OCI-LY1 (cell line): ENCODE measurements at regions not wholly inside any gene's neighbourhood (a gene's known extent, or its start where the extent isn't known, plus 50 kb on each side); places are given as distances from the start of the nearest gene placed in this dataset.

Experiments used
- H2AFZ ChIP-seq: fragments of 200-600 bp; sonication (generic), shearing (Covaris generic); 2 replicates; pipeline ENCODE4 v1.6.0; 2014; ENCODE audit warnings: antibody characterized with exemption, mild to moderate bottlenecking, low read length
- H3F3A ChIP-seq: fragments of 200-600 bp; sonication (generic), shearing (Covaris generic); 2 replicates; pipeline ENCODE4 v1.6.0; 2014; ENCODE audit warnings: mild to moderate bottlenecking, antibody characterized with exemption, low read length, moderate library complexity; ENCODE audit not compliant: insufficient read depth
- H3K27ac ChIP-seq: fragments of 200-600 bp; sonication (generic); 2 replicates; pipeline ENCODE4 v1.5.1; 2014; ENCODE audit warnings: low read length, mixed run types, mild to moderate bottlenecking, low read depth; ENCODE audit not compliant: poor library complexity, severe bottlenecking
- H3K27me3 ChIP-seq: fragments of 200-600 bp; sonication (generic); 2 replicates; pipeline ENCODE4 v1.6.0; 2014; ENCODE audit warnings: antibody characterized with exemption, mild to moderate bottlenecking, low read length, moderate library complexity; ENCODE audit not compliant: insufficient read depth
- H3K36me3 ChIP-seq: fragments of 200-600 bp; sonication (generic); 2 replicates; pipeline ENCODE4 v1.6.1; 2014; ENCODE audit warnings: mild to moderate bottlenecking, antibody characterized with exemption, low read length, moderate library complexity, mixed read lengths; ENCODE audit not compliant: insufficient read depth
- H3K4me1 ChIP-seq: fragments of 200-600 bp; sonication (generic); 2 replicates; pipeline ENCODE4 v1.5.1; 2014; ENCODE audit warnings: mild to moderate bottlenecking, low read length, moderate library complexity; ENCODE audit not compliant: insufficient read depth, severe bottlenecking
- H3K4me2 ChIP-seq: fragments of 200-600 bp; sonication (generic), shearing (Covaris generic); 2 replicates; pipeline ENCODE4 v1.6.1; 2014; ENCODE audit warnings: low read length
- H3K4me3 ChIP-seq: fragments of 200-600 bp; sonication (generic); 2 replicates; pipeline ENCODE4 v1.5.1; 2014; ENCODE audit warnings: low read length, low read depth, mild to moderate bottlenecking, mixed read lengths; ENCODE audit not compliant: poor library complexity, severe bottlenecking
- H3K79me2 ChIP-seq: fragments of 200-600 bp; shearing (Covaris generic); 2 replicates; pipeline ENCODE4 v1.6.1; 2016; ENCODE audit warnings: mixed run types, low read length, mixed read lengths; ENCODE audit not compliant: insufficient read depth
- H3K9ac ChIP-seq: fragments of 200-600 bp; sonication (generic), shearing (Covaris generic); 2 replicates; pipeline ENCODE4 v1.6.1; 2014; ENCODE audit warnings: mild to moderate bottlenecking, low read length, mixed read lengths
- H3K9me2 ChIP-seq: fragments of 200-600 bp; sonication (generic), shearing (Covaris generic); 2 replicates; pipeline ENCODE4 v1.6.1; 2014; ENCODE audit warnings: low read depth, mild to moderate bottlenecking, low read length, mixed read lengths
- H3K9me3 ChIP-seq: fragments of 200-600 bp; shearing (Covaris generic); 2 replicates; pipeline ENCODE4 v1.6.1; 2014; ENCODE audit warnings: low read length, mixed read lengths
- H4K20me1 ChIP-seq: fragments of 200-600 bp; sonication (generic), shearing (Covaris generic); 2 replicates; pipeline ENCODE4 v1.6.0; 2016; ENCODE audit warnings: mild to moderate bottlenecking, low read length; ENCODE audit not compliant: insufficient read depth
- EZH2 ChIP-seq: fragments of 200-600 bp; sonication (generic), shearing (Covaris generic); IDR thresholded peaks from 2 replicates; pipeline ENCODE4 v1.8.0; 2017; ENCODE audit warnings: borderline replicate concordance, mixed run types, mild to moderate bottlenecking, antibody characterized with exemption, low read length, moderate library complexity, mixed read lengths
- TF ChIP-seq, protein P1 (sequence below): fragments of 200-600 bp; sonication (generic), shearing (Covaris generic); IDR thresholded peaks from 2 replicates; pipeline ENCODE4 v1.5.1; 2017; ENCODE audit warnings: mild to moderate bottlenecking, antibody characterized with exemption, low read length, moderate library complexity, mixed read lengths

DNA sequence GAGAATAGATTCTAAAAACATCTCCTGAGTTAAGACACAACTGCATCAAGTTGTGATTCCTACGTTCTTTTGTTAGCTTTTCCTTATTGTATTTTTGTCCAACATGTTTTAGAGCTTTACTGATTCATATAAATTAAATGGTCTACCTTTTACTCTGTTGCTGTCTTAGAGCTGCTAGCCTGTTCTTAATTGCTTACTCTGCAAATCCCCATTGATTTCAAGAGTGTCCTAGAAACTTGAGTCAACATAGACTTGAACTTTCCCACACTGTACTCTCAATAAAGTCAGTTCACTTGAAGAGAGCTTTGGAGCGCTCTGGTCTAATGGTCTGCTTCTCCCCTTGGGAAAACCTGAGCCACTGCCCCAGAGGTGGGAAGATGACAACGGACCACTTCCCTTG lies 343.9 kb downstream of the CCER1 start:
- Histone ChIP-seq H3K4me3 (no peak overlapping the region), H3K4me2 (no peak overlapping the region), H3K36me3 (no peaks in the 10 kb centered on the region), H3K79me2 (no peaks in the 10 kb centered on the region), H3K4me1 (no peaks in the 10 kb centered on the region), H3F3A (no peaks in the 10 kb centered on the region), H4K20me1 (no peaks in the 10 kb centered on the region), H2AFZ (no peak overlapping the region), H3K9me3 (no peaks in the 10 kb centered on the region), H3K9ac (no peak overlapping the region), H3K27ac (no peak overlapping the region), H3K27me3 (no peaks in the 10 kb centered on the region), H3K9me2 (no peaks in the 10 kb centered on the region)
- no peak for TF ChIP-seq EZH2
- TF ChIP-seq, protein P1, sequence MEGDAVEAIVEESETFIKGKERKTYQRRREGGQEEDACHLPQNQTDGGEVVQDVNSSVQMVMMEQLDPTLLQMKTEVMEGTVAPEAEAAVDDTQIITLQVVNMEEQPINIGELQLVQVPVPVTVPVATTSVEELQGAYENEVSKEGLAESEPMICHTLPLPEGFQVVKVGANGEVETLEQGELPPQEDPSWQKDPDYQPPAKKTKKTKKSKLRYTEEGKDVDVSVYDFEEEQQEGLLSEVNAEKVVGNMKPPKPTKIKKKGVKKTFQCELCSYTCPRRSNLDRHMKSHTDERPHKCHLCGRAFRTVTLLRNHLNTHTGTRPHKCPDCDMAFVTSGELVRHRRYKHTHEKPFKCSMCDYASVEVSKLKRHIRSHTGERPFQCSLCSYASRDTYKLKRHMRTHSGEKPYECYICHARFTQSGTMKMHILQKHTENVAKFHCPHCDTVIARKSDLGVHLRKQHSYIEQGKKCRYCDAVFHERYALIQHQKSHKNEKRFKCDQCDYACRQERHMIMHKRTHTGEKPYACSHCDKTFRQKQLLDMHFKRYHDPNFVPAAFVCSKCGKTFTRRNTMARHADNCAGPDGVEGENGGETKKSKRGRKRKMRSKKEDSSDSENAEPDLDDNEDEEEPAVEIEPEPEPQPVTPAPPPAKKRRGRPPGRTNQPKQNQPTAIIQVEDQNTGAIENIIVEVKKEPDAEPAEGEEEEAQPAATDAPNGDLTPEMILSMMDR: no peak

DNA sequence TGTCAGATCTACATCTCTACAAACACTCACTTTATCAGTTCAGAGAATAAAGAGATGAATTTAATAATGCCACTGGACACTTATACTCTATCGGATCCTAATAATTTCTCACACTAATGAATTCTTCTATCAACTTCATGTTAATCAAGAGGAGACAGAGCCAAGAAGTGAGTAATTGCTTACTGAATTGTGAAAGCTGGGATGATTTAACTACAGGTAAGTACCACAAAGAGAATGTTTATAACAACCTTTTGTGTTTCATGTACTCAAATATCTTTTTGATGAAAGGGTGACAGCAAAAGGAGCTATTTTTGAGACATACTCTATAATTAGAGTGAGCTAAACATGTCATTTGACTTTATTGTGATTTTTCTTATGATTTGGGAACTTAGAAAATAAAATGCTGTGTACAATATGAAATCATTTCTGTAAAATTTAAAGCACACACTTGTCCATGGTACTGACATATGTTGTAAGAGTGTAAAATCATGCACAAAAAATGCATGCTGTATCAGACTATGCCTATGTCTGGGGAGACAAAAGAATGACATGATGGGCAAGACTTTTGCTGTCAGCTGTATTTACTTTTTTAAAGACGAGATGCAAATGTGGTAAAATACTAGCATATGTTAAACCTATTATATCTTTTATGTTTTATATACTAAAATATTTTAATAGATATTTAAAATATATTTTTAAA lies 361.2 kb downstream of the CCER1 start:
- H4K20me1 ChIP-seq: no peaks in the 10 kb centered on the region
- no peaks in the 10 kb centered on the region for H3K27me3 ChIP-seq
- no peaks in the 10 kb centered on the region for H3K79me2 ChIP-seq
- H3K9ac ChIP-seq: no peak overlapping the region
- H3K4me1 ChIP-seq: no peaks in the 10 kb centered on the region
- H3K9me2 ChIP-seq: no peaks in the 10 kb centered on the region
- H3K9me3 ChIP-seq: no peaks in the 10 kb centered on the region
- no peak overlapping the region for H3K27ac ChIP-seq
- TF ChIP-seq, protein P1: no peak
- no peak for TF ChIP-seq EZH2
- H3K36me3 ChIP-seq: no peaks in the 10 kb centered on the region
- no peak overlapping the region for H3K4me3 ChIP-seq
- no peaks in the 10 kb centered on the region; the same call in 1 of the 2 replicates for H3F3A ChIP-seq
- no peak overlapping the region for H3K4me2 ChIP-seq
- no peak overlapping the region for H2AFZ ChIP-seq

DNA sequence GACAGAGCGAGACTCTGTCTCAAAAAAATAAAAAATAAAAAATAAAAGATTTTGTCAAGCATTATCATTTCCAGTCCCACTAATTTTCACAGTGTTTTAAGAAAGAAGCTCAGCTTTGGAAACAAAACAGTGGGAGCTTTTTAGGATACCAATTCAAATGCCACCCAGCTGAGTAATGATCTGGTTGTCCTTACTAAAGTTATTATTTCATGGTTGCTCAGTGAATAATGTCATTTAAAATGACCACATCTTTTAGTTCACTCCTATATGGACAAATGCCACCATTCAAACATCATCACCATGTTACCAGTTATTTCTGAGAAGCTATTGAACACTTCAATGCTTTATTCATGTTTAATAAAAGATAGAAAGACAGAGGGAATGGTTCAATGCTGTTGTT lies 365.0 kb downstream of the CCER1 start:
- Histone ChIP-seq H3K36me3 (no peaks in the 10 kb centered on the region), H2AFZ (no peak overlapping the region), H3K9ac (no peak overlapping the region), H3K4me1 (no peaks in the 10 kb centered on the region), H3K79me2 (no peaks in the 10 kb centered on the region), H3K27me3 (no peaks in the 10 kb centered on the region), H4K20me1 (no peaks in the 10 kb centered on the region), H3K4me2 (no peak overlapping the region), H3K4me3 (no peak overlapping the region), H3K9me2 (no peaks in the 10 kb centered on the region), H3F3A (no peaks in the 10 kb centered on the region), H3K27ac (no peak overlapping the region), H3K9me3 (no peaks in the 10 kb centered on the region)
- no peak for TF ChIP-seq EZH2
- TF ChIP-seq, protein P1: no peak
